ENCODE measurements at regions not wholly inside any gene's neighbourhood (a gene's known extent, or its start where the extent isn't known, plus 50 kb on each side); places are given as distances from the start of the nearest gene placed in this dataset.

DNA sequence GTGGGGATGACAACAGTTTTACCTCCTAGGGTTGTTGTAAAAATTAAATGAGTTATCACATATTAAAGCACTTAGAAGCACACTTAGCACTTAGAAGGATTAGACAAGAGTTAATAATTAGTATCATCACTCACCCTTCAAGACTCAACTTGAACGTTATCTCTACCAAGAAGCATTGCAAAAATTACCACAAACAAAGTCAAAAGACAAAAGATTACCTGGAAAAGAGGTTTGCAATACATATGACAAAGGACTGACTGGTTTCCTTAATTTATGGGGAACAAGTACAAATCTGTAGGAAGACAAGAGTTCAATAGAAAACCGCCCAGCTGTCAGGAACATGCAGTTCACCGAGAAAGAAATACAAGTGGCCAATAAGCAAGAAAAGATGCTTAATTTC is 93.3 kb upstream of the ATP1A1 start:
- TF ChIP-seq, protein P1, sequence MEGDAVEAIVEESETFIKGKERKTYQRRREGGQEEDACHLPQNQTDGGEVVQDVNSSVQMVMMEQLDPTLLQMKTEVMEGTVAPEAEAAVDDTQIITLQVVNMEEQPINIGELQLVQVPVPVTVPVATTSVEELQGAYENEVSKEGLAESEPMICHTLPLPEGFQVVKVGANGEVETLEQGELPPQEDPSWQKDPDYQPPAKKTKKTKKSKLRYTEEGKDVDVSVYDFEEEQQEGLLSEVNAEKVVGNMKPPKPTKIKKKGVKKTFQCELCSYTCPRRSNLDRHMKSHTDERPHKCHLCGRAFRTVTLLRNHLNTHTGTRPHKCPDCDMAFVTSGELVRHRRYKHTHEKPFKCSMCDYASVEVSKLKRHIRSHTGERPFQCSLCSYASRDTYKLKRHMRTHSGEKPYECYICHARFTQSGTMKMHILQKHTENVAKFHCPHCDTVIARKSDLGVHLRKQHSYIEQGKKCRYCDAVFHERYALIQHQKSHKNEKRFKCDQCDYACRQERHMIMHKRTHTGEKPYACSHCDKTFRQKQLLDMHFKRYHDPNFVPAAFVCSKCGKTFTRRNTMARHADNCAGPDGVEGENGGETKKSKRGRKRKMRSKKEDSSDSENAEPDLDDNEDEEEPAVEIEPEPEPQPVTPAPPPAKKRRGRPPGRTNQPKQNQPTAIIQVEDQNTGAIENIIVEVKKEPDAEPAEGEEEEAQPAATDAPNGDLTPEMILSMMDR (IDR thresholded peaks at IDR 0.05; ENCODE audit: insufficient read depth, low read depth, low read length, missing control alignments) = no peak
- DNase-seq (ENCODE audit: low read depth) = peak; percentile 41
- H3K4me3 ChIP-seq (ENCODE audit: low read length) = no peak overlapping the region

DNA sequence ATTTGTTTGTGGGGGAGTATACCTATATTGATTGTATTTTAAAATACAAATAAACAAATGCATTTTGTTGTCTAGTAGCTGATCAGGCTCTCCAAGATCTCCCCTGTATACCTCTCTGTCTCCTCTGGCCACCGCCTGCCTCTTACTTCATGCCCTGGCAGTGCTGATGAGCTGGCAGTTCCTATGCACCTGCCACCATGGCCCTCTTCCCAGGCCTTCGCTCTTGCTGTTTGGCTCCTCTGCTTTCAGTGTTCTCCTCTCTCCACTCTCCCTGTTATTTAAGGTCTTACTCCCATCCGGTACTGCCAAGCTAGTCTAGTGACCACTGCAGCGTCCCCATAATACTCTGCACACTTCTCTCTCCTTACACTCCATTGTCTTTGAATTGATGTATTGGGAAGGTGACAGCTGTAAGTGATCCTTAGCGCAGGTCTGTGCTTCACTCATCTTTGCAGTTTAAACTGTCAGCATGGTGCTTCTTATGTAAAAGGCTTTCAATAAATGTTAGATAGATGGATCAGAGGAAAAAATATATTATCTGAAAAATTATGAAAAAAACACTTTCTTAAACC is 88.1 kb upstream of the ATP1A1 start:
- H3K4me3 ChIP-seq (ENCODE audit: low read length) = no peak overlapping the region
- DNase-seq (ENCODE audit: low read depth) = no peak
- TF ChIP-seq, protein P1 (IDR thresholded peaks at IDR 0.05; ENCODE audit: insufficient read depth, low read depth, low read length, missing control alignments) = no peak

DNA sequence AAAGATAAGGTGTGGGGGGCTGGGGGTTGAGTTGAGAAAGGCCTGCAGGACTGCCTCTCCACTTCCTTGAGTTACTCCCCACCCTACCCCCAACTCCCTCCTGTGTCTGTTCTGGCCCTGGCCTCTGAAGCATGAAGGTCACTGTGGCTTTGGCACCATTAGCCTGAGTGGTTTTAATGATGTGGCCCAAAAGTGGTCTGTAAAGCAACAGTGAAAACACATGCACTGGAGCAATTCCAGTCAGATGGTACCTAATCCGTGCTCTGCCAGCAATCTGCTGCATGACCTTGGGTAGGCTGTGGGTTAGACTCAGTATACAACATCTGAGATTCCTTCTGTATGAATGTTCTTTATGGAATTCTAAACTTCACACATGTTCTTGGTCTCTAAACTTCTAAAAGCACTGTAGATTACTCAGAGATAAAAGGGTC is 86.5 kb upstream of the ATP1A1 start:
- H3K4me3 ChIP-seq (ENCODE audit: low read length) = no peak overlapping the region
- TF ChIP-seq, protein P1 (IDR thresholded peaks at IDR 0.05; ENCODE audit: insufficient read depth, low read depth, low read length, missing control alignments) = no peak
- peak; percentile 21 for DNase-seq (ENCODE audit: low read depth)

DNA sequence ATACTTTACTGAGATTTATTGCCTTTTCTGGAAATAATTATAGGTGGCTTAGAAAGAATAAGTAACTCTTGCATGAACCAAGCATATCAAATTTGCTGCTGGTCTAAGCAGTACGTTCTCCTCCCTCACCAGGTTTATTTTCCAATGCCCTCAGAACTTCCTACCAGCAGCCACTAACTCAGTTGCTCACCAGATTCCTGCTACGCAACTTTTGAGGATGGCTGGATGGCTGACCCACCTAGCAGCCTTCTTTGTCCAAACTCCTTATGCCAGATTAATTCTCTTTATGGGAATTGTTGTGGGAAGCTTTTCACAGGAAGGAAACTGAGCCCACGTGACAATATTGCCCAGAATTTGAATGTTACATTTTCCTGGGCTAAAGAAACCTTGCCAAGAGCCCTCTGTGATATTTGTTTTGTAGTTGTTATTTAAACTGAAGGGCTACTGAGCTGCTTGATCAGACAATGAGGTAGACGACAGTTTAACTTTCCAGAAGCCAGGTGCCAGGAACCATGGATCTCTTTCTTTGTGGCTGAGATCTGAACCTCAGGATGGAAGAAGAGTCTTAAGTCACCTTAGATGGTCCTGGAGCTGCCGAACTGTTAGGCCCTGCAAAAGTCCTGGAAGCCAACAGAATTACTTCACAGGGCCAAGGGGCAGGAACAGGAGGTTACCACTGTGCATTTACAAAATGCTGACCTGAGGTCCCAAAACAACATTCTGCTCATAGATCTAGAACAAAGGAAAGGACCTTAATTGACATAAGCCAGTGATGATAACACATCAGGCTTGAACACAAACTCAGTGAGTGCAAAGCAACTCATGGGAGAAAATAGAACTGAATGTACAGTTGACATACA is 85.5 kb upstream of the ATP1A1 start:
- TF ChIP-seq, protein P1 (IDR thresholded peaks at IDR 0.05; ENCODE audit: insufficient read depth, low read depth, low read length, missing control alignments) = no peak
- no peak for DNase-seq (ENCODE audit: low read depth)
- no peak overlapping the region for H3K4me3 ChIP-seq (ENCODE audit: low read length)

DNA sequence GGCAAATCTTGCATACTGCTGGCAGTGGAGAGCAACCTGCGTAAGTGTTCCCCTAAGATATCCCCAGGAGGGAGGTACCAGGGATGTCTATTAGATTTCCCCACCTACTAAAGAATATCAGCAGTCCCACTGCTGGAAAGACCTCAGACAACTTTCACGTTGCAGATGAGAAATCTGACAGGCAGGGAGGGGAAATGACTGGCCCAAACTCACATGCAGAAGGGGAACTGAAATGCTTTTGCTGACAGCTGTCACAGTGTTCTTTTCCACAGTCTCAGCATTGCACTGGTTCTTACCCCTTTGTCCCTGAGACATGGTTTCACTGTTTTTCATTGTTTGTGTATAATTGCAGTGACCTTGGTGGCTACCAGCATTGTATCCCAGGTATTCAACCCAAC is 84.8 kb upstream of the ATP1A1 start:
- TF ChIP-seq, protein P1 (IDR thresholded peaks at IDR 0.05; ENCODE audit: insufficient read depth, low read depth, low read length, missing control alignments) = no peak
- H3K4me3 ChIP-seq (ENCODE audit: low read length) = no peak overlapping the region
- DNase-seq (ENCODE audit: low read depth) = no peak

DNA sequence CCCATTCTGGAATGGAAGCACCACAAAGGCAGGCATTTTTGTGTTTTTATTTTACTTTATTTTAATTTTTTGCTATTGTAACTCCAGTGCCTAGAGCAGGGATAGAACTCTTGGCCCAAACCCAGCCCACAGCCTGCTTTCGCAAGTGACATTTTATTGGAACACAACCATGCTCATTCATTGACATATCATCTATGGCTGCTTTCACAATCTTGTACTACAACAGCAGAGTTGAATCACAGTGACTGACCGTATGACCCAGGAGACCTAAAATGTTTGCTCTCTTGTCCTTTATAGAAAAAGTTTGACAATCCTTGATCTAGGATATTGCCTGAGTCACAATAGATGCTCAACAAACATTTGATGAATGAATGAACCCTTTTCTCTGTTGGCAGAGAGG is 83.9 kb upstream of the ATP1A1 start:
- TF ChIP-seq, protein P1 (IDR thresholded peaks at IDR 0.05; ENCODE audit: insufficient read depth, low read depth, low read length, missing control alignments) = no peak
- peak; percentile 57 for DNase-seq (ENCODE audit: low read depth)
- H3K4me3 ChIP-seq (ENCODE audit: low read length) = no peak overlapping the region

All from epithelial cell of esophagus (primary cell).